T-cell (primary cell): ENCODE measurements at regions not wholly inside any gene's neighbourhood (a gene's known extent, or its start where the extent isn't known, plus 50 kb on each side); places are given as distances from the start of the nearest gene placed in this dataset.

ENCODE experiments used
- ATAC-seq, 4 experiments: fragments of 200-7000 bp in 3 of 4; fragments of 150-1000 bp in 1 of 4; cut with Tn5 transposase; replicated peaks in 1 of 4; 1 replicate in 3 of 4; 2 replicates in 1 of 4; pipeline ENCODE4 v1.10.0; 2021; ENCODE audit warnings: moderate library complexity in 3 of 4, mild to moderate bottlenecking in 2 of 4, moderate number of reproducible peaks in 1 of 4
- CTCF ChIA-PET, 2 donors: fragments of 300-600 bp; sonication (Branson Sonifier 250); formaldehyde crosslinking; loops; one replicate each; lab custom pipeline; 2022; ENCODE audit warnings: antibody characterized with exemption in 2 of 2; lab: Charles Lee
- POLR2A ChIA-PET, 2 donors: fragments of 300-600 bp; sonication (Branson Sonifier 250); formaldehyde crosslinking; loops; one replicate each; lab custom pipeline; 2022; ENCODE audit warnings: antibody characterized with exemption in 2 of 2; lab: Charles Lee
- DNase-seq, 35 experiments: peaks; one replicate each; pipeline versions ENCODE4 v3.0.0 to v3.0.0-alpha.2; 2013 to 2023
- H3K27ac ChIP-seq: one replicate; pipeline ENCODE4 v1.5.1; 2013; ENCODE audit warnings: low read length
- H3K27me3 ChIP-seq, 2 experiments: replicated peaks in 1 of 2; 1 replicate in 1 of 2; 2 replicates in 1 of 2; pipeline versions ENCODE4 v1.6.1 to v1.7.0; 2013; ENCODE audit warnings: low read length in 1 of 2, mixed read lengths in 1 of 2; ENCODE audit not compliant: control insufficient read depth in 2 of 2, insufficient read depth in 2 of 2; ENCODE audit errors: extremely low read depth in 1 of 2
- H3K36me3 ChIP-seq, 2 donors: 1 replicate in 1 of 2; 2 replicates in 1 of 2; pipeline versions ENCODE4 v1.6.1 to v1.7.0; 2013; ENCODE audit warnings: low read length in 1 of 2; ENCODE audit not compliant: control insufficient read depth in 2 of 2, insufficient read depth in 1 of 2; ENCODE audit errors: extremely low read depth in 1 of 2
- H3K4me1 ChIP-seq, 2 experiments: 1 replicate in 1 of 2; 2 replicates in 1 of 2; pipeline versions ENCODE4 v1.6.1 to v1.7.0; 2013; ENCODE audit warnings: low read length in 2 of 2, mixed read lengths in 1 of 2; ENCODE audit not compliant: insufficient read depth in 2 of 2, control insufficient read depth in 1 of 2; ENCODE audit errors: extremely low read depth in 1 of 2
- H3K4me3 ChIP-seq, 2 donors: 1 replicate in 1 of 2; 2 replicates in 1 of 2; pipeline versions ENCODE4 v1.5.1 to v1.7.0; 2013; ENCODE audit warnings: mild to moderate bottlenecking in 2 of 2, low read length in 1 of 2, moderate library complexity in 1 of 2; ENCODE audit not compliant: control insufficient read depth in 1 of 2; ENCODE audit errors: extremely low read depth in 1 of 2
- H3K9me3 ChIP-seq: 2 replicates; pipeline ENCODE4 v1.7.0; 2013
- H3K27ac Mint-ChIP-seq, 2 donors: one replicate each; pipeline ENCODE4 v1.8.0; 2020 to 2021; ENCODE audit warnings: mild to moderate bottlenecking in 2 of 2, mixed read lengths in 2 of 2
- H3K27me3 Mint-ChIP-seq, 2 donors: one replicate each; pipeline ENCODE4 v1.8.0; 2021 to 2022; ENCODE audit warnings: mixed read lengths in 2 of 2
- H3K36me3 Mint-ChIP-seq: one replicate; pipeline ENCODE4 v1.8.0; 2021; ENCODE audit warnings: mixed read lengths
- H3K4me1 Mint-ChIP-seq, 3 donors: one replicate each; pipeline ENCODE4 v1.8.0; 2020 to 2022; ENCODE audit warnings: mixed read lengths in 3 of 3, mild to moderate bottlenecking in 1 of 3
- H3K4me3 Mint-ChIP-seq, 3 donors: one replicate each; pipeline ENCODE4 v1.8.0; 2020 to 2022; ENCODE audit warnings: mild to moderate bottlenecking in 3 of 3, mixed read lengths in 3 of 3, moderate library complexity in 3 of 3
- H3K9me3 Mint-ChIP-seq, 3 donors: one replicate each; pipeline ENCODE4 v1.8.0; 2020 to 2022; ENCODE audit warnings: mixed read lengths in 3 of 3
- WGBS: methylation state at CpG from one replicate; pipeline ENCODE4 v1.1.5; 2013; ENCODE audit warnings: missing lambda C conversion rate; ENCODE audit not compliant: insufficient coverage; 5-methylcytosine and 5-hydroxymethylcytosine counted together

GRCh38 chr5:164119806-164120447 is 614.5 kb downstream of the MAT2B start:
- Mint-ChIP-seq H3K27me3 (no peaks in the 10 kb centered on the region), H3K4me1 (no peaks in the 10 kb centered on the region), H3K9me3 (peaks cover 4 to 22% (median 10%) of the 10 kb centered on the region in 3 donors), H3K36me3 (no peaks in the 10 kb centered on the region), H3K27ac (no peak overlapping the region), H3K4me3 (no peak overlapping the region)
- no peaks in the 10 kb centered on the region for H3K4me1 ChIP-seq
- DNase-seq (no peak), ATAC-seq (no peak)
- no peak overlapping the region for H3K27ac ChIP-seq
- H3K4me3 ChIP-seq, result no peak overlapping the region
- ChIA-PET POLR2A (no interaction called here), CTCF (no interaction called here)
- WGBS, result 43% methylated on average over 2 of the region's 7 CpGs
- H3K27me3 ChIP-seq, result no peaks in the 10 kb centered on the region
- no peaks in the 10 kb centered on the region for H3K36me3 ChIP-seq
- no peaks in the 10 kb centered on the region for H3K9me3 ChIP-seq

GRCh38 chr5:164127527-164127926 is 622.1 kb downstream of the MAT2B start:
- no peak overlapping the region for H3K4me3 Mint-ChIP-seq
- ATAC-seq, result no peak
- peaks cover 25 to 40% (median 25%) of the 10 kb centered on the region in 3 donors for H3K9me3 Mint-ChIP-seq
- POLR2A ChIA-PET, result no interaction called here
- H3K27ac Mint-ChIP-seq, result no peak overlapping the region
- no peaks in the 10 kb centered on the region for H3K36me3 ChIP-seq
- no peaks in the 10 kb centered on the region for H3K36me3 Mint-ChIP-seq
- no peak for DNase-seq
- no peaks in the 10 kb centered on the region for H3K4me1 ChIP-seq
- CTCF ChIA-PET, result no interaction called here
- no peaks in the 10 kb centered on the region for H3K27me3 ChIP-seq
- H3K9me3 ChIP-seq, result no peaks in the 10 kb centered on the region
- H3K27ac ChIP-seq, result no peak overlapping the region
- WGBS, result 75% methylated on average over 1 of the region's 2 CpGs
- H3K4me3 ChIP-seq, result no peak overlapping the region
- H3K4me1 Mint-ChIP-seq, result no peaks in the 10 kb centered on the region
- H3K27me3 Mint-ChIP-seq, result no peaks in the 10 kb centered on the region

- WGBS, result 100% methylated on average over 1 of the region's 2 CpGs
Observed at GRCh38 chr5:164132358-164132757, 626.9 kb downstream of the MAT2B start.

GRCh38 chr5:164137095-164137494 is 631.7 kb downstream of the MAT2B start:
- H3K9me3 ChIP-seq, result no peaks in the 10 kb centered on the region
- H3K4me3 ChIP-seq, result no peak overlapping the region
- ChIA-PET POLR2A (no interaction called here), CTCF (no interaction called here)
- Mint-ChIP-seq H3K27ac (no peak overlapping the region), H3K9me3 (peaks cover 5 to 15% (median 9%) of the 10 kb centered on the region in 3 donors), H3K4me1 (no peaks in the 10 kb centered on the region), H3K36me3 (no peaks in the 10 kb centered on the region), H3K4me3 (no peak overlapping the region), H3K27me3 (no peaks in the 10 kb centered on the region)
- H3K27me3 ChIP-seq, result no peaks in the 10 kb centered on the region
- DNase-seq, result no peak
- no peak for ATAC-seq
- WGBS, result 90% methylated on average over 5 of the region's 8 CpGs
- H3K27ac ChIP-seq, result no peak overlapping the region
- no peaks in the 10 kb centered on the region for H3K36me3 ChIP-seq
- H3K4me1 ChIP-seq, result no peaks in the 10 kb centered on the region

More at GRCh38 chr5:164132358-164132757, 626.9 kb downstream of the MAT2B start:
- no peak overlapping the region for H3K27ac ChIP-seq
- POLR2A ChIA-PET, result no interaction called here
- H3K27me3 ChIP-seq, result no peaks in the 10 kb centered on the region
- no peak for DNase-seq
- no peak for ATAC-seq
- peaks cover 25 to 41% (median 25%) of the 10 kb centered on the region in 3 donors for H3K9me3 Mint-ChIP-seq
- H3K27ac Mint-ChIP-seq, result no peak overlapping the region
- CTCF ChIA-PET, result no interaction called here
- no peak overlapping the region for H3K4me3 Mint-ChIP-seq
- no peaks in the 10 kb centered on the region for H3K27me3 Mint-ChIP-seq
- H3K4me1 Mint-ChIP-seq, result no peaks in the 10 kb centered on the region
- no peaks in the 10 kb centered on the region for H3K36me3 ChIP-seq
- H3K9me3 ChIP-seq, result no peaks in the 10 kb centered on the region
- no peaks in the 10 kb centered on the region for H3K4me1 ChIP-seq
- no peak overlapping the region for H3K4me3 ChIP-seq
- H3K36me3 Mint-ChIP-seq, result no peaks in the 10 kb centered on the region

- Mint-ChIP-seq H3K9me3 (peaks cover 9 to 16% (median 15%) of the 10 kb centered on the region in 3 donors), H3K27me3 (no peaks in the 10 kb centered on the region), H3K27ac (no peak overlapping the region), H3K36me3 (no peaks in the 10 kb centered on the region), H3K4me1 (no peaks in the 10 kb centered on the region), H3K4me3 (no peak overlapping the region)
- ChIA-PET POLR2A (no interaction called here), CTCF (interaction anchor here in 1 of 2 donors (0.6 kb wide), 1 partner anchor 37 kb away, joined by 6 read pairs; no protein-coding TSS in a partner anchor)
- Histone ChIP-seq H3K4me3 (no peak overlapping the region), H3K27ac (no peak overlapping the region), H3K9me3 (no peaks in the 10 kb centered on the region), H3K36me3 (no peaks in the 10 kb centered on the region), H3K4me1 (no peaks in the 10 kb centered on the region), H3K27me3 (no peaks in the 10 kb centered on the region)
- no CpG with 5 or more reads among the region's 2 CpGs for WGBS
- ATAC-seq, result no peak
- DNase-seq, result no peak
Observed at GRCh38 chr5:164139423-164139822, 634.0 kb downstream of the MAT2B start.

- no peaks in the 10 kb centered on the region for H3K27me3 ChIP-seq
- CTCF ChIA-PET, result no interaction called here
- H3K4me3 Mint-ChIP-seq, result no peak overlapping the region
Observed at GRCh38 chr5:164145458-164145857, 640.0 kb downstream of the MAT2B start.

More at GRCh38 chr5:164145458-164145857, 640.0 kb downstream of the MAT2B start:
- H3K27ac Mint-ChIP-seq, result no peak overlapping the region
- Histone ChIP-seq H3K4me1 (no peaks in the 10 kb centered on the region), H3K27ac (no peak overlapping the region), H3K9me3 (no peaks in the 10 kb centered on the region), H3K4me3 (no peak overlapping the region), H3K36me3 (no peaks in the 10 kb centered on the region)
- no peaks in the 10 kb centered on the region for H3K4me1 Mint-ChIP-seq
- H3K27me3 Mint-ChIP-seq, result no peaks in the 10 kb centered on the region
- peaks cover 9 to 16% (median 11%) of the 10 kb centered on the region in 3 donors for H3K9me3 Mint-ChIP-seq
- ATAC-seq, result no peak
- WGBS, result no CpG with 5 or more reads among the region's 1 CpG
- no peak for DNase-seq
- POLR2A ChIA-PET, result interaction anchor here in 1 of 2 donors (0.6 kb wide), 1 partner anchor 1965 kb away, joined by 3 read pairs; no protein-coding TSS in a partner anchor
- H3K36me3 Mint-ChIP-seq, result no peaks in the 10 kb centered on the region
